Effector CD8-positive, alpha-beta T cell (primary cell): ENCODE measurements at regions not wholly inside any gene's neighbourhood (a gene's known extent, or its start where the extent isn't known, plus 50 kb on each side); places are given as distances from the start of the nearest gene placed in this dataset.

Experiments
- DNase-seq: peaks from one replicate; lab custom pipeline; 2025; lab: John Stamatoyannopoulos, UW

GRCh38 chr21:18191139-18191538 lies 53.5 kb upstream of the CHODL start:
- DNase-seq, result no peak

- no peak for DNase-seq
These were observed 66.1 kb upstream of the CHODL start for GRCh38 chr21:18178509-18178908.

- no peak for DNase-seq
These were observed 70.3 kb upstream of the CHODL start for GRCh38 chr21:18174370-18174769.

- DNase-seq, result no peak
These were observed 73.8 kb upstream of the CHODL start for GRCh38 chr21:18170829-18171228.

- no peak for DNase-seq
These were observed 74.4 kb upstream of the CHODL start for GRCh38 chr21:18170221-18170620.

GRCh38 chr21:18168108-18168507 lies 76.5 kb upstream of the CHODL start:
- DNase-seq, result no peak

- no peak for DNase-seq
These were observed 79.7 kb upstream of the CHODL start for GRCh38 chr21:18164933-18165332.

GRCh38 chr21:18164483-18164882 lies 80.2 kb upstream of the CHODL start:
- DNase-seq, result no peak

GRCh38 chr21:18163956-18164355 lies 80.7 kb upstream of the CHODL start:
- no peak for DNase-seq

- DNase-seq, result no peak
These were observed 82.8 kb upstream of the CHODL start for GRCh38 chr21:18161841-18162240.

GRCh38 chr21:18157406-18157805 lies 87.2 kb upstream of the CHODL start:
- DNase-seq, result no peak

GRCh38 chr21:18155508-18156193 lies 89.0 kb upstream of the CHODL start:
- DNase-seq, result no peak

GRCh38 chr21:18153063-18153462 lies 91.6 kb upstream of the CHODL start:
- DNase-seq, result no peak

GRCh38 chr21:18152371-18152770 lies 92.3 kb upstream of the CHODL start:
- no peak for DNase-seq

- no peak for DNase-seq
These were observed 93.6 kb upstream of the CHODL start for GRCh38 chr21:18151046-18151445.

GRCh38 chr21:18148401-18148800 lies 96.2 kb upstream of the CHODL start:
- no peak for DNase-seq

- DNase-seq, result no peak
These were observed 97.0 kb upstream of the CHODL start for GRCh38 chr21:18147678-18148077.

GRCh38 chr21:18146820-18147219 lies 97.8 kb upstream of the CHODL start:
- DNase-seq, result no peak

- DNase-seq, result no peak
These were observed 100.3 kb upstream of the CHODL start for GRCh38 chr21:18144339-18144738.

GRCh38 chr21:18142655-18143054 lies 102.0 kb upstream of the CHODL start:
- no peak for DNase-seq

GRCh38 chr21:18138507-18138906 lies 106.1 kb upstream of the CHODL start:
- DNase-seq, result no peak

GRCh38 chr21:18129526-18129925 lies 115.1 kb upstream of the CHODL start:
- no peak for DNase-seq

- no peak for DNase-seq
These were observed 126.1 kb upstream of the CHODL start for GRCh38 chr21:18118566-18118965.

- no peak for DNase-seq
These were observed 127.5 kb upstream of the CHODL start for GRCh38 chr21:18117176-18117575.
